Mucosa of descending colon (tissue), 3 donors: ENCODE measurements at regions not wholly inside any gene's neighbourhood (a gene's known extent, or its start where the extent isn't known, plus 50 kb on each side); places are given as distances from the start of the nearest gene placed in this dataset.

Experiments used
- ATAC-seq: fragments of 200-7000 bp; cut with Tn5 transposase; one replicate; pipeline ENCODE4 v1.9.1; 2020; ENCODE audit warnings: mild to moderate bottlenecking, moderate library complexity
- DNase-seq, 3 donors: peaks; one replicate each; pipeline ENCODE4 v3.0.0-alpha.2; 2020
- H3K36me3 ChIP-seq: fragments of 200-600 bp; one replicate; pipeline ENCODE4 v1.8.0; 2021; ENCODE audit warnings: low read depth, mild to moderate bottlenecking
- H3K4me1 ChIP-seq: fragments of 200-600 bp; one replicate; pipeline ENCODE4 v1.8.0; 2021; ENCODE audit warnings: low read depth, mild to moderate bottlenecking
- H3K4me3 ChIP-seq: fragments of 200-600 bp; one replicate; pipeline ENCODE4 v1.8.0; 2021; ENCODE audit warnings: mild to moderate bottlenecking
- H3K9me3 ChIP-seq: fragments of 200-600 bp; one replicate; pipeline ENCODE4 v1.8.0; 2021; ENCODE audit warnings: mild to moderate bottlenecking
- intact Hi-C, 2 donors: fragments of 100-400 bp; cut with DNase I in 1 of 2; cut with micrococcal nuclease in 1 of 2; formaldehyde crosslinking; loops; one replicate each; pipeline versions ENCODE4 v1.11.0 to v1.11.1; 2022; cut with DNase I, micrococcal nuclease
- TF ChIP-seq, protein P1 (sequence below): fragments of 200-600 bp; IDR thresholded peaks from one replicate; pipeline ENCODE4 v1.8.0; 2022; ENCODE audit warnings: antibody characterized with exemption, mild to moderate bottlenecking
- donor health status: DM: no; HTN: no; CAD: no; lungs with moderate emphysema.
- donor health status: DM: no; HTN: no; CAD: no.
- donor health status: DM: no; HTN: yes; CAD: no.

- peaks cover 23% of the 10 kb centered on the region for H3K4me1 ChIP-seq
- ATAC-seq (peak; percentile 4), DNase-seq (no peak)
- H3K36me3 ChIP-seq: no peaks in the 10 kb centered on the region
- H3K9me3 ChIP-seq: no peaks in the 10 kb centered on the region
- H3K4me3 ChIP-seq: no peak overlapping the region
- intact Hi-C loops: no loop called here
- TF ChIP-seq, protein P1, sequence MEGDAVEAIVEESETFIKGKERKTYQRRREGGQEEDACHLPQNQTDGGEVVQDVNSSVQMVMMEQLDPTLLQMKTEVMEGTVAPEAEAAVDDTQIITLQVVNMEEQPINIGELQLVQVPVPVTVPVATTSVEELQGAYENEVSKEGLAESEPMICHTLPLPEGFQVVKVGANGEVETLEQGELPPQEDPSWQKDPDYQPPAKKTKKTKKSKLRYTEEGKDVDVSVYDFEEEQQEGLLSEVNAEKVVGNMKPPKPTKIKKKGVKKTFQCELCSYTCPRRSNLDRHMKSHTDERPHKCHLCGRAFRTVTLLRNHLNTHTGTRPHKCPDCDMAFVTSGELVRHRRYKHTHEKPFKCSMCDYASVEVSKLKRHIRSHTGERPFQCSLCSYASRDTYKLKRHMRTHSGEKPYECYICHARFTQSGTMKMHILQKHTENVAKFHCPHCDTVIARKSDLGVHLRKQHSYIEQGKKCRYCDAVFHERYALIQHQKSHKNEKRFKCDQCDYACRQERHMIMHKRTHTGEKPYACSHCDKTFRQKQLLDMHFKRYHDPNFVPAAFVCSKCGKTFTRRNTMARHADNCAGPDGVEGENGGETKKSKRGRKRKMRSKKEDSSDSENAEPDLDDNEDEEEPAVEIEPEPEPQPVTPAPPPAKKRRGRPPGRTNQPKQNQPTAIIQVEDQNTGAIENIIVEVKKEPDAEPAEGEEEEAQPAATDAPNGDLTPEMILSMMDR: no peak
Observed at GRCh38 chr13:73767191-73767741, 366.9 kb downstream of the KLF12 start.

DNA sequence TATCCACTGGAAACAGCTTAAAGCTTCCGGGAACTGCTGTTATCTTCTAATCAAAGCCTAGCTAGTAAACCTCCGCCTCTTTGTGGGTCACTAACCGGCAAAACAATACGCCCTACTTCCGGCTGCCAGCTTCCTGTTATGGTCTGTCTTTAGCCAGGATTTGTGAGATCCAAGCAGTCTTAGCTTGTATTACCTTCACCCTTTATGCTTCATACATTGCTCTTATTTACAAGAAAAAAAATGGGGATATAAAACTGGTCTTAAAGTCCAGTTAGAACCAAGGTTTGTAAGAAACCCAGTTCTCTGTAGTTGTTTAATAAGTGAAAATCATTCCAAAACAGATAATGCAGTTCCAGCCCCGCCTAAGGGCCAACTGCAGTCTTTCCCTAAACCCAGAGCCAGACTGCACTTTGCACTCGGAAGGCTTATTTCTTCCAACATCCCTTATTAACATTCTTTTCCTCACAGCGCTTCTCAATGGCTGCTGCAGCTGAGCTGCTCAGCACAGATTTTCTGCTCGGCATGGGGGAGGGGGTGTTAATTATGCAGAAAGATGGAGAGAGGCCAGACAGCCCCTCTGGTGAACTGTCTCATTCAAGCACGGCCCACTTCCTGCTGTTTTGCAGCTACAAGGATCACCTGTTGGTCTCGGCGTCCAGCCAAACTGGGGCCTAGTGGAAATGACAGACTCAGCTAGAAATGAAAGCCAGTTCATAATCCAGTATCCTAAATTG is 368.4 kb downstream of the KLF12 start:
- Histone ChIP-seq H3K36me3 (no peaks in the 10 kb centered on the region), H3K9me3 (no peaks in the 10 kb centered on the region), H3K4me1 (peaks cover 23% of the 10 kb centered on the region), H3K4me3 (no peak overlapping the region)
- peak; percentile 92 for ATAC-seq
- peak; percentile 85 to 91 (median 88) for DNase-seq
- intact Hi-C loops: no loop called here
- TF ChIP-seq, protein P1: no peak

GRCh38 chr13:73759434-73759833 is 374.8 kb downstream of the KLF12 start:
- no peaks in the 10 kb centered on the region for H3K9me3 ChIP-seq
- H3K36me3 ChIP-seq: no peaks in the 10 kb centered on the region
- no peak for ATAC-seq
- no peak overlapping the region for H3K4me3 ChIP-seq
- intact Hi-C loops: loop anchor here in 1 of 2 donors (10.0 kb wide), 1 partner anchor 375 kb away; the partner anchor contains the start of gene KLF12
- TF ChIP-seq, protein P1: no peak
- no peaks in the 10 kb centered on the region for H3K4me1 ChIP-seq
- DNase-seq: no peak

DNA sequence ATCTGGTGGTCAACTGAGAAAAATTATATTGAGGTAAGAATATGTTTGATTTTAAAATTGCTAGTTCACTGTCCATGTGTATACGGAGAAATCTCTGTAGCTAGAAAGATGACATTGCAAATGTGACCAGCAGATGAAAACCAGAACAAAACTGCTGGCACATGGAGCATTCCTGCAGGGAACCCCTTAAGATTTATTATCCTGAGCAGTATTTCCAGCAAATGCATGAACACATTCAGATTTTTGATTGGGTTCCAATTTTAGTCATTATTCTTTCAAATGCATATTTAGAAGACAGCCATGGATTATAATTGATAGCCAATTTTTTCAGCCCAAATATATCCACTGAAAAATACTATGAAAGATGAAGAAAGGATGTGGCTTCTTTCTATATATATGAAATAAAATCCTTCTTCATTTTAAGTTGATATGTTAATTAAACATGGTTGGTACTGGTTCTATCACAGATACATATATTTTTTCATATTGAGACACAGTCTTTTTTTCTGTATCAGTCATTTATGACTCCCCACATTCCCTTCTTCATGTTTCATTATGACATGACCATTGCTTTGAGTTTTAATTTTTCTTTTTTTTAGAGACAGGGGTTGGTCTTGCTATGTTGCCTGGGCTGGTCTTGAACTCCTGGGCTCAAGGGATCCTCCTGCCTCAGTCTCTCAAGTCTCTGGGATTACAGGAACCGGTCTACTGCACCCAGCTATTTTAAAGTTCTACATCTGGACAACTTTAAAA is 376.5 kb downstream of the KLF12 start:
- no peak for DNase-seq
- intact Hi-C loops: loop anchor here in 1 of 2 donors (10.0 kb wide), 1 partner anchor 377 kb away; the partner anchor contains the start of gene KLF12
- TF ChIP-seq, protein P1: no peak
- no peak for ATAC-seq
- H3K9me3 ChIP-seq: no peaks in the 10 kb centered on the region
- H3K4me3 ChIP-seq: no peak overlapping the region
- no peaks in the 10 kb centered on the region for H3K36me3 ChIP-seq
- H3K4me1 ChIP-seq: no peaks in the 10 kb centered on the region

- H3K4me3 ChIP-seq: no peak overlapping the region
- ATAC-seq (peak; percentile 87), DNase-seq (peak in 1 of 3 donors; percentile 82)
- no peaks in the 10 kb centered on the region for H3K9me3 ChIP-seq
- intact Hi-C loops: loop anchor here in 1 of 2 donors (10.0 kb wide), 1 partner anchor 380 kb away; the partner anchor contains the start of gene KLF12
- H3K4me1 ChIP-seq: no peaks in the 10 kb centered on the region
- TF ChIP-seq, protein P1: peak; percentile 39
- no peaks in the 10 kb centered on the region for H3K36me3 ChIP-seq
Observed at GRCh38 chr13:73754727-73755292, 379.4 kb downstream of the KLF12 start.
